ENCODE measurements at regions not wholly inside any gene's neighbourhood (a gene's known extent, or its start where the extent isn't known, plus 50 kb on each side); places are given as distances from the start of the nearest gene placed in this dataset.

GRCh38 chr9:107895501-107896001 lies 406.0 kb upstream of the KLF4 start:
- FAIRE-seq (no peak), DNase-seq (ENCODE audit: low spot score) (no peak), ATAC-seq (no peak)
- Histone ChIP-seq H3K27me3 (ENCODE audit: control insufficient read depth in 1 of 2, insufficient read depth in 2 of 2, low read length in 2 of 2) (no peaks in the 10 kb centered on the region), H3K27ac (ENCODE audit: extremely low read length, insufficient read depth, low read length) (no peak overlapping the region), H3K36me3 (replicated peaks in 1 of 2; ENCODE audit: control insufficient read depth in 1 of 2, insufficient read depth in 2 of 2, low read length in 2 of 2) (no peaks in the 10 kb centered on the region), H3K4me1 (ENCODE audit: insufficient read depth, low read length) (no peaks in the 10 kb centered on the region), H3K4me3 (replicated peaks in 1 of 3; ENCODE audit: insufficient read depth in 1 of 3, low read depth in 2 of 3, low read length in 3 of 3) (no peak overlapping the region), H3K9ac (ENCODE audit: insufficient read depth, low read depth, low read length) (no peak overlapping the region), H3K9me3 (ENCODE audit: low read length) (no peaks in the 10 kb centered on the region), H3K79me2 (ENCODE audit: insufficient read depth, low read length) (no peaks in the 10 kb centered on the region), H2AFZ (ENCODE audit: low read length) (no peak overlapping the region), H4K20me1 (ENCODE audit: insufficient read depth, low read length) (no peaks in the 10 kb centered on the region), H3K4me2 (ENCODE audit: low read depth, low read length) (no peak overlapping the region)
- no TSS peak for BruUV-seq (replicated peaks)
- WGBS (ENCODE audit: low lambda C conversion rate), result 40% methylated on average over 6 of the region's 8 CpGs
- intact Hi-C loops (cut with micrococcal nuclease; ENCODE audit: unreplicated experiment) (no loop called here), in situ Hi-C loops (cut with HindIII; ENCODE audit: extremely low pct_ligation_motif_present, low pct_unique_long_range_greater_than_20kb) (no loop called here)
- CTCF ChIA-PET (ENCODE audit: low intra/inter-chr PET ratio, low total read pairs), result no interaction called here
- TF ChIP-seq EHMT2 (IDR thresholded peaks at IDR 0.05; ENCODE audit: borderline replicate concordance, low read depth, low read length) (no peak), ZNF660 (CRISPR knock-in tag; IDR thresholded peaks at IDR 0.05; ENCODE audit: borderline replicate concordance, low read depth) (no peak), PAWR (CRISPR knock-in tag; IDR thresholded peaks at IDR 0.05; ENCODE audit: borderline replicate concordance) (no peak), RXRA (CRISPR knock-in tag; IDR thresholded peaks at IDR 0.05) (no peak), DNMT1 (CRISPR knock-in tag; IDR thresholded peaks at IDR 0.05) (no peak), ZNF407 (CRISPR knock-in tag; IDR thresholded peaks at IDR 0.05; ENCODE audit: not compliant biosample characterization) (no peak)
- TF ChIP-seq, protein P1, sequence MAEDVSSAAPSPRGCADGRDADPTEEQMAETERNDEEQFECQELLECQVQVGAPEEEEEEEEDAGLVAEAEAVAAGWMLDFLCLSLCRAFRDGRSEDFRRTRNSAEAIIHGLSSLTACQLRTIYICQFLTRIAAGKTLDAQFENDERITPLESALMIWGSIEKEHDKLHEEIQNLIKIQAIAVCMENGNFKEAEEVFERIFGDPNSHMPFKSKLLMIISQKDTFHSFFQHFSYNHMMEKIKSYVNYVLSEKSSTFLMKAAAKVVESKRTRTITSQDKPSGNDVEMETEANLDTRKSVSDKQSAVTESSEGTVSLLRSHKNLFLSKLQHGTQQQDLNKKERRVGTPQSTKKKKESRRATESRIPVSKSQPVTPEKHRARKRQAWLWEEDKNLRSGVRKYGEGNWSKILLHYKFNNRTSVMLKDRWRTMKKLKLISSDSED (CRISPR knock-in tag; IDR thresholded peaks at IDR 0.05), result no peak
- POLR2A ChIA-PET, result no interaction called here

Data from HepG2 (cell line).